Right lobe of liver (tissue), 4 donors: ENCODE measurements at regions not wholly inside any gene's neighbourhood (a gene's known extent, or its start where the extent isn't known, plus 50 kb on each side); places are given as distances from the start of the nearest gene placed in this dataset.

Source experiments
- CTCF ChIP-seq, 4 donors: fragments of 200-600 bp in 3 of 4; fragments of 450-650 bp in 1 of 4; IDR thresholded peaks; one replicate each; pipeline versions ENCODE4 v1.5.1 to v1.8.0; 2016 to 2022; ENCODE audit warnings: antibody characterized with exemption in 4 of 4, mild to moderate bottlenecking in 2 of 4
- POLR2A ChIP-seq: fragments of 450-650 bp; IDR thresholded peaks from one replicate; pipeline ENCODE4 v1.6.1; 2017; ENCODE audit warnings: antibody characterized with exemption, mild to moderate bottlenecking
- donor health status: DM: no; HTN: no; CAD: no.
- donor health status: DM: no; HTN: no; CAD: no.
- donor health status: DM: no; HTN: yes; CAD: no.

- TF ChIP-seq CTCF (IDR thresholded peaks at IDR 0.05) (no peak), POLR2A (no peak)
These were observed 240.5 kb downstream of the LTN1 start for GRCh38 chr21:28752131-28752530.
